Tibial nerve (tissue), 4 donors: ENCODE measurements at regions not wholly inside any gene's neighbourhood (a gene's known extent, or its start where the extent isn't known, plus 50 kb on each side); places are given as distances from the start of the nearest gene placed in this dataset.

Source experiments
- EP300 ChIP-seq, 2 donors: sonication (generic); formaldehyde crosslinking; IDR thresholded peaks; one replicate each; pipeline ENCODE4 v1.6.1; 2017; ENCODE audit warnings: antibody characterized with exemption in 2 of 2, mild to moderate bottlenecking in 1 of 2
- POLR2A ChIP-seq, 2 donors: fragments of 450-650 bp; IDR thresholded peaks; one replicate each; pipeline ENCODE4 v1.6.1; 2017; ENCODE audit warnings: antibody characterized with exemption in 2 of 2, mild to moderate bottlenecking in 2 of 2, moderate library complexity in 2 of 2
- TF ChIP-seq, protein P1 (sequence below), 5 experiments: fragments of 200-600 bp in 3 of 5; fragments of 450-650 bp in 2 of 5; sonication (generic) in 3 of 5; IDR thresholded peaks; one replicate each; pipeline ENCODE4 v1.5.1; 2016 to 2019; ENCODE audit warnings: antibody characterized with exemption in 5 of 5, mild to moderate bottlenecking in 3 of 5, moderate library complexity in 2 of 5

DNA sequence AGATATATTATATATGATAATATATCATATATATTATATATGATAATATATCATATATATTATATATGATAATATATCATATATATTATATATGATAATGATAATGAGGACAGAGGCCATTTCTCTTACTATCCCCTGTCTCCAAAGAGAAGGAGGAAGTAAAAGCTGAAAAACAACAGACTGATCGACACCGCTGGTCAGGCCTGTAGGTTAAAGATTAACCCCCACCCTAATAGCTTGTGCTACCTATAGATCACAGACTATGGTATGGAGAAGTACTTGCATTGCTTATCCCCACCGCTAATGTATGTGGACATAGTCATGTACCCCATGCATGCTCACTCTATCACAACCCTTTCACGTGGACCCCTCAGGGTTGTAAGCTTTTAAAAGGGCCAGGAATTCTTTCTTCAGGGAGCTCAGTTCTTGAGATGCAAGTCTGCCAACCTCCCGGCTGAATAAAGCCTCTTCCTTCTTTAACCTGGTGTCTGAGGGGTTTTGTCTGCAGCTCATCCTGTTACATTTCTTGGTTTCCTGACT is 786.1 kb upstream of the TMEM132C start:
- no peak for TF ChIP-seq POLR2A (IDR thresholded peaks at IDR 0.05)
- TF ChIP-seq, protein P1, sequence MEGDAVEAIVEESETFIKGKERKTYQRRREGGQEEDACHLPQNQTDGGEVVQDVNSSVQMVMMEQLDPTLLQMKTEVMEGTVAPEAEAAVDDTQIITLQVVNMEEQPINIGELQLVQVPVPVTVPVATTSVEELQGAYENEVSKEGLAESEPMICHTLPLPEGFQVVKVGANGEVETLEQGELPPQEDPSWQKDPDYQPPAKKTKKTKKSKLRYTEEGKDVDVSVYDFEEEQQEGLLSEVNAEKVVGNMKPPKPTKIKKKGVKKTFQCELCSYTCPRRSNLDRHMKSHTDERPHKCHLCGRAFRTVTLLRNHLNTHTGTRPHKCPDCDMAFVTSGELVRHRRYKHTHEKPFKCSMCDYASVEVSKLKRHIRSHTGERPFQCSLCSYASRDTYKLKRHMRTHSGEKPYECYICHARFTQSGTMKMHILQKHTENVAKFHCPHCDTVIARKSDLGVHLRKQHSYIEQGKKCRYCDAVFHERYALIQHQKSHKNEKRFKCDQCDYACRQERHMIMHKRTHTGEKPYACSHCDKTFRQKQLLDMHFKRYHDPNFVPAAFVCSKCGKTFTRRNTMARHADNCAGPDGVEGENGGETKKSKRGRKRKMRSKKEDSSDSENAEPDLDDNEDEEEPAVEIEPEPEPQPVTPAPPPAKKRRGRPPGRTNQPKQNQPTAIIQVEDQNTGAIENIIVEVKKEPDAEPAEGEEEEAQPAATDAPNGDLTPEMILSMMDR (IDR thresholded peaks at IDR 0.05): no peak
- no peak for TF ChIP-seq EP300 (IDR thresholded peaks at IDR 0.05)
